Esophagus squamous epithelium (tissue), 5 donors: ENCODE measurements at regions not wholly inside any gene's neighbourhood (a gene's known extent, or its start where the extent isn't known, plus 50 kb on each side); places are given as distances from the start of the nearest gene placed in this dataset.
"Not testable (repeated sequence)": the region's sequence is repeated elsewhere in the genome, so short reads cannot be mapped to it uniquely, and the experiment has no call there.

Experiments used
- DNase-seq: peaks from one replicate; lab custom pipeline; 2025; lab: John Stamatoyannopoulos, UW
- H3K27ac ChIP-seq, 4 donors: fragments of 200-600 bp; sonication (generic); one replicate each; pipeline ENCODE4 v1.5.1; 2016 to 2019; ENCODE audit warnings: mild to moderate bottlenecking in 1 of 4
- H3K27me3 ChIP-seq, 4 donors: fragments of 200-600 bp; sonication (generic); 1 replicate in 3 of 4; 2 replicates in 1 of 4; pipeline versions ENCODE4 v1.5.1 to v1.6.0; 2017 to 2021; ENCODE audit warnings: antibody characterized with exemption in 1 of 4
- H3K36me3 ChIP-seq, 3 donors: fragments of 200-600 bp; sonication (generic); one replicate each; pipeline ENCODE4 v1.5.1; 2016 to 2019
- H3K4me1 ChIP-seq, 3 donors: fragments of 200-600 bp; sonication (generic); one replicate each; pipeline ENCODE4 v1.5.1; 2017 to 2019
- H3K4me3 ChIP-seq, 4 donors: fragments of 200-600 bp; sonication (generic); 1 replicate in 3 of 4; 2 replicates in 1 of 4; pipeline ENCODE4 v1.5.1; 2016 to 2019; ENCODE audit warnings: mild to moderate bottlenecking in 2 of 4, moderate library complexity in 1 of 4
- H3K9me3 ChIP-seq, 3 donors: fragments of 200-600 bp; sonication (generic); one replicate each; pipeline ENCODE4 v1.5.1; 2016 to 2019
- POLR2A ChIP-seq, 4 donors: fragments of 450-650 bp; IDR thresholded peaks; one replicate each; pipeline ENCODE4 v1.6.1; 2017; ENCODE audit warnings: antibody characterized with exemption in 4 of 4, mild to moderate bottlenecking in 4 of 4, moderate library complexity in 3 of 4
- WGBS, 2 donors: methylation state at CpG; one replicate each; pipeline ENCODE4 v1.1.5; 2018; 5-methylcytosine and 5-hydroxymethylcytosine counted together
- intact Hi-C: fragments of 100-400 bp; cut with DNase I; formaldehyde crosslinking; loops from one replicate; pipeline ENCODE4 v1.15.0; 2022
- TF ChIP-seq, protein P1 (sequence below), 6 experiments: fragments of 450-650 bp in 4 of 6; fragments of 200-600 bp in 2 of 6; sonication (generic) in 2 of 6; IDR thresholded peaks; one replicate each; pipeline ENCODE4 v1.5.1; 2016 to 2019; ENCODE audit warnings: antibody characterized with exemption in 6 of 6, mild to moderate bottlenecking in 4 of 6, moderate library complexity in 4 of 6
- donor health status: DM: yes; HTN: yes; CAD: no.

DNA sequence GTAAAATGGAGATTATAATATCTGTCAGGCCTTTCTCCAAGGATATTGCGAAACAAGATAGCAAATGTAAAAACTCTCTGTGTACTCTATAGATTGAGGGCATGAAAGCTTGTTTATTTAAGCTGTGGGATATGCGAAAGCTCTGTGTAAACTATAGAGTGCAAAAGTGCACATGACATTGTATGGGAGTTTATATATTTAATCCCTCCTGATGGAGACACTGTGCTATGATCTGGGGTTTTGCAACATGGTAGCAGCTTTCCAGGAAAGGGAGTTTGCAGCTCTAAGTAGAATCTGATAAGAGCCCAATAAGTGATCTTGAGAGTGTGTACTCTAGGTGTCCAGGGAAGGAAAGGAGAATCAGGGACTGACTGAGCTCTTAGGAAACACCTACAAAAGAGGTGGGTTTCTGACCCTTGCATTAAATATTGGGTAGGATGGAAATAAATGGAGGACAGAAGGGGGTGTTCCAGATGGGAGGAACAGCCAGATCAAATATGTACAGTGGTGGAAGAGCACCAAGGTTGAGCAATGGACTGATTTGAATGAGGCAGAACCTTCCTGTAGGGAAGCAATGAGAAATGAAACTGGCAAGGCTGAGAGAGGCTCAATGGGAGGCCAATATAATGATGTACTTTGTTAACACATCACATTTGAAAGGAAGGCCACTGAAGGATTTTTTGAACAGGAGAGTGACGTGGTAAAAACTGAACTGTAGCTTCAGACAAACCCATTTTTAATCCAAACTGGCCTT is 450.1 kb downstream of the GJA1 start:
- Histone ChIP-seq H3K27ac (no peak overlapping the region), H3K27me3 (no peaks in the 10 kb centered on the region), H3K9me3 (no peaks in the 10 kb centered on the region), H3K36me3 (no peaks in the 10 kb centered on the region), H3K4me1 (peaks cover 0 to 19% (median 2%) of the 10 kb centered on the region in 3 donors), H3K4me3 (no peak overlapping the region)
- 53 to 55% methylated on average over 3 of the region's 3 CpGs for WGBS, 2 donors
- no peak for DNase-seq
- TF ChIP-seq POLR2A (IDR thresholded peaks at IDR 0.05): no peak
- TF ChIP-seq, protein P1, sequence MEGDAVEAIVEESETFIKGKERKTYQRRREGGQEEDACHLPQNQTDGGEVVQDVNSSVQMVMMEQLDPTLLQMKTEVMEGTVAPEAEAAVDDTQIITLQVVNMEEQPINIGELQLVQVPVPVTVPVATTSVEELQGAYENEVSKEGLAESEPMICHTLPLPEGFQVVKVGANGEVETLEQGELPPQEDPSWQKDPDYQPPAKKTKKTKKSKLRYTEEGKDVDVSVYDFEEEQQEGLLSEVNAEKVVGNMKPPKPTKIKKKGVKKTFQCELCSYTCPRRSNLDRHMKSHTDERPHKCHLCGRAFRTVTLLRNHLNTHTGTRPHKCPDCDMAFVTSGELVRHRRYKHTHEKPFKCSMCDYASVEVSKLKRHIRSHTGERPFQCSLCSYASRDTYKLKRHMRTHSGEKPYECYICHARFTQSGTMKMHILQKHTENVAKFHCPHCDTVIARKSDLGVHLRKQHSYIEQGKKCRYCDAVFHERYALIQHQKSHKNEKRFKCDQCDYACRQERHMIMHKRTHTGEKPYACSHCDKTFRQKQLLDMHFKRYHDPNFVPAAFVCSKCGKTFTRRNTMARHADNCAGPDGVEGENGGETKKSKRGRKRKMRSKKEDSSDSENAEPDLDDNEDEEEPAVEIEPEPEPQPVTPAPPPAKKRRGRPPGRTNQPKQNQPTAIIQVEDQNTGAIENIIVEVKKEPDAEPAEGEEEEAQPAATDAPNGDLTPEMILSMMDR (IDR thresholded peaks at IDR 0.05): no peak
- intact Hi-C loops: no loop called here

DNA sequence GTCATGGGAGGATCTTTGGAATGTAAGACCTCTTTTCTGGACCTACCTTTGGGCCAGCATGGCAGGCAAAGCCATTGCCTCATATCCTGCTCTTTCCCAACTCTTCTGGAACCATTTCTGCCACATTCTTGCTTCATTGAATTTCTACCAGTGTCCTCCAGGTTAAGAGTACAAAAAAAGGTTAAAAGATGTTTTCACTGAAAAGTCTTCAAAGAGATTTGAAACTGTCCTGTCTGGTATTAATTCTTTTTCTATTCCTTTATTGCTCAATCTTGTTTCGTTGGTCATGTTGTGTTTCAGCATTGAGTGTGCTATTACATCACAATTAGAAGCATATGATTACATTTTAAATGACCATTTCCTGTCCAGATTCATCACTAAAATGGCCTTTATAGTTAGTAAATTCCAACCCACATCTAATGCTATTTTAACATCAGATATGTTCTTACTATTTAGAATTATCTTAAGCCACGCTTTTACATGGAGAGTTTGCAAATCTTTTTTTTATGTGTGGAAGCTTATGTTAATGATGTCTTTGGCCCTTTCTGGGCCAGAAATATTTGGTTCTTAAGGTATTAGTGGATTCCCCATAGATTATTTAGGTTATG is 450.9 kb downstream of the GJA1 start:
- no peak overlapping the region for H3K27ac ChIP-seq
- intact Hi-C loops: no loop called here
- H3K36me3 ChIP-seq: no peaks in the 10 kb centered on the region
- no peak for DNase-seq
- H3K4me1 ChIP-seq: peaks cover 0 to 19% (median 2%) of the 10 kb centered on the region in 3 donors
- no peaks in the 10 kb centered on the region for H3K27me3 ChIP-seq
- H3K4me3 ChIP-seq: no peak overlapping the region
- TF ChIP-seq, protein P1 (IDR thresholded peaks at IDR 0.05): no peak
- TF ChIP-seq POLR2A (IDR thresholded peaks at IDR 0.05): no peak
- no peaks in the 10 kb centered on the region for H3K9me3 ChIP-seq
- WGBS, 2 donors: 52 to 60% methylated on average over 2 of the region's 2 CpGs

DNA sequence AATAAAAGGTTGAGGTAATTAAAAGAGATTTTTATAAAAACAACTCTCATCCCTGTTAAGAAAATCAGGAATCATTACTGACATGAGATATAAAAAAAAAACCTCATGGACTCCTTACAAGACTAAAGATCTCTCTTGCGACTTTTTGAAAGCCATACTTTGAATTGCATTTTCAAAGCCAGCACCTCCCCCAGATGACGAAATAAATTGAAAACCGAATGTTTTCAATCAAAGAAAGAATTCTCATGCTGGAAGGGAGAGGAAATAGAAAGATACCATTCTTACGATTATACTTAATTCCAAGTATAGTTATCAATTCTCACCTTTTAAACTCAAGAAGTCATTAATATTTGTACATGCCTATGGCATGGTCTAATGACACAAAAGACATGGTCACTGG is 452.3 kb downstream of the GJA1 start:
- intact Hi-C loops: no loop called here
- DNase-seq: no peak

DNA sequence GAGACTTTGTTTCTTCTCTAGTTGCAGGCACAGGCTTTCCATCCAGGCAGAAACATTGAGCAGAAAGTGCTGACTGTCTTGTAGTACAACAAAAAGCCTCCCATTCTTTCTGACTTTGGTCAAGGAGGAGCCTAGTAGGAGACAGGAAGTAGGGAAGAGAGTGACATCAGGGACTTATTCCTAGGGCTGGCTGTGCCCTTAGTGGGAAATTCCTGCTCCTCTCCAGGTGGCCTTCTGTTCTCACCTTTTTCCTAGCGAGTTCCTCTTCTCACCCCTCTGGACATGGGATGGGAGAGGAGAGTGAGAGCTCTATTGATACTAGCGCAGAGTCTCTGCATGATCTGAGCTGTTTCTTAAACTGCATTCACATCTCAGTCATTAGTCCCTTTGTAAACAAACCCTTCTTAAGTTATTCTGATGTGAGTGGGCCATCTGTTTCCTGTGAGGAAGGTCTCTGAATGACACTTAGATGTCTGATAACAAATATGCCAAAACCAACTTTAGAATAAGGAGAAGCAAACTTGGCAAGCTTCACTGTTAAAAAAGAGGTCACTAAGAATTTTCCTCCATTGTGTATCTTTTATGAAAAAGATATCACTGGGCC is 455.0 kb downstream of the GJA1 start:
- Histone ChIP-seq H3K36me3 (no peaks in the 10 kb centered on the region), H3K27me3 (no peaks in the 10 kb centered on the region), H3K4me3 (no peak overlapping the region), H3K9me3 (no peaks in the 10 kb centered on the region), H3K4me1 (peaks cover 0 to 10% (median 0%) of the 10 kb centered on the region in 3 donors), H3K27ac (no peak overlapping the region)
- no peak for TF ChIP-seq POLR2A (IDR thresholded peaks at IDR 0.05)
- TF ChIP-seq, protein P1 (IDR thresholded peaks at IDR 0.05): no peak
- no peak for DNase-seq
- intact Hi-C loops: no loop called here
- 41 to 67% methylated on average over 2 of the region's 2 CpGs for WGBS, 2 donors

More for the DNA sequence above, 452.3 kb downstream of the GJA1 start:
- no peaks in the 10 kb centered on the region for H3K36me3 ChIP-seq
- TF ChIP-seq, protein P1 (IDR thresholded peaks at IDR 0.05): no peak
- no peak for TF ChIP-seq POLR2A (IDR thresholded peaks at IDR 0.05)
- H3K9me3 ChIP-seq: no peaks in the 10 kb centered on the region
- 87 to 92% methylated on average over 4 of the region's 4 CpGs for WGBS, 2 donors
- no peak overlapping the region for H3K4me3 ChIP-seq
- H3K27me3 ChIP-seq: no peaks in the 10 kb centered on the region
- peaks cover 0 to 19% (median 2%) of the 10 kb centered on the region in 3 donors for H3K4me1 ChIP-seq
- H3K27ac ChIP-seq: no peak overlapping the region

DNA sequence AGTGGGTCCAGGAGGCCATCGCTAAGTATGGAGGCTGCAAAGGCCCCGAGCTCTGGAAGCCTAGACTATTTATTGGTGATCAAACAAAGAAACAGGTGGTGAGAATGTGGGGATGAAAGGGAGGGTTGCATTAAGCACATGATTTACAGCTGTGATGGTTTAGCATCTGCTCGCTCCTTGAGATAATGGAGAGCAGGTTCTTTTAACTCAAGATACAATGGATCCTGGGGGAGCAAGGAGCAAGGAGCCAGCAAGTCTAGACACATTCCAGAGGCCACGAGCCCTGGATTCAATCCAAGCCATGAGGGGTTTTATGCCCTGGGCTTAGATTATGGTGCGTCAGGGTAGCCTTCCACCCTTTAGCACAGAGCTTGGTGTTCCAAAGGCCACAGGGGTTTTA is 460.3 kb downstream of the GJA1 start:
- H3K27ac ChIP-seq, DNase-seq, H3K36me3 ChIP-seq, H3K4me3 ChIP-seq, H3K9me3 ChIP-seq, intact Hi-C loops, H3K27me3 ChIP-seq: not testable (repeated sequence)
- 58 to 62% methylated on average over 4 to 5 of the region's 5 CpGs for WGBS, 2 donors
- peaks cover 0 to 29% (median 5%) of the 10 kb centered on the region in 3 donors for H3K4me1 ChIP-seq
